A673 (cell line): ENCODE measurements at regions not wholly inside any gene's neighbourhood (a gene's known extent, or its start where the extent isn't known, plus 50 kb on each side); places are given as distances from the start of the nearest gene placed in this dataset.

ENCODE experiments used
- BruUV-seq: library from RNA; stranded (reverse); fragments of 400-500 nt; replicated peaks from 2 replicates; lab custom pipeline; 2021; lab: Mats Ljungman, UMichigan
- CTCF ChIA-PET: fragments of 300-600 bp; sonication (Branson Sonifier 250); formaldehyde crosslinking; loops from one replicate; lab custom pipeline; 2022; ENCODE audit warnings: antibody characterized with exemption; lab: Charles Lee
- POLR2A ChIA-PET: fragments of 300-600 bp; sonication (Branson Sonifier 250); formaldehyde crosslinking; loops from one replicate; lab custom pipeline; 2022; ENCODE audit warnings: antibody characterized with exemption; ENCODE audit not compliant: low non-redundant PET; lab: Charles Lee
- DNase-seq: peaks from one replicate; pipeline ENCODE4 v3.0.0-alpha.2; 2015; ENCODE audit warnings: low spot score
- H3K27ac ChIP-seq: fragments of 200-600 bp; sonication (generic); 2 replicates; pipeline ENCODE4 v1.5.1; 2016; ENCODE audit warnings: mixed run types, low read depth, mild to moderate bottlenecking, mixed read lengths, antibody characterized with exemption, low read length; ENCODE audit not compliant: poor library complexity, severe bottlenecking
- H3K27me3 ChIP-seq: fragments of 200-600 bp; sonication (generic); replicated peaks from 2 replicates; pipeline ENCODE4 v1.6.1; 2017; ENCODE audit warnings: mixed run types, low read depth, mild to moderate bottlenecking, mixed read lengths, antibody characterized with exemption, low read length; ENCODE audit not compliant: insufficient read depth, poor library complexity
- H3K36me3 ChIP-seq: fragments of 200-600 bp; sonication (generic); 2 replicates; pipeline ENCODE4 v1.6.1; 2016; ENCODE audit warnings: mixed run types, mild to moderate bottlenecking, mixed read lengths, antibody characterized with exemption, low read length; ENCODE audit not compliant: insufficient read depth, poor library complexity, severe bottlenecking
- H3K4me1 ChIP-seq: fragments of 200-600 bp; sonication (generic); 2 replicates; pipeline ENCODE4 v1.6.1; 2017; ENCODE audit warnings: mixed run types, mild to moderate bottlenecking, mixed read lengths, antibody characterized with exemption, low read length; ENCODE audit not compliant: insufficient read depth, poor library complexity, severe bottlenecking
- H3K4me3 ChIP-seq: fragments of 200-600 bp; sonication (generic); 2 replicates; pipeline ENCODE4 v1.5.1; 2016; ENCODE audit warnings: low read depth, mixed run types, mild to moderate bottlenecking, mixed read lengths, low read length; ENCODE audit not compliant: poor library complexity, severe bottlenecking
- H3K9me3 ChIP-seq: fragments of 200-600 bp; sonication (generic); 2 replicates; pipeline ENCODE4 v1.6.1; 2016; ENCODE audit warnings: mixed run types, low read depth, mild to moderate bottlenecking, mixed read lengths, antibody characterized with exemption, low read length; ENCODE audit not compliant: poor library complexity, severe bottlenecking
- CTCF ChIP-seq: fragments of 300-800, 200-600 bp; sonication (generic); conservative IDR thresholded peaks from 2 replicates; pipeline ENCODE4 v1.5.1; 2017; ENCODE audit warnings: low read depth, mild to moderate bottlenecking, antibody characterized with exemption, low read length, moderate library complexity, mixed read lengths
- EZH2 ChIP-seq: fragments of 200-600 bp; sonication (generic); IDR thresholded peaks from 2 replicates; pipeline ENCODE4 v1.6.1; 2017; ENCODE audit warnings: borderline replicate concordance, low read depth, mild to moderate bottlenecking, mixed read lengths, antibody characterized with exemption, low read length; ENCODE audit not compliant: poor library complexity, severe bottlenecking
- intact Hi-C: fragments of 100-400 bp; cut with micrococcal nuclease; formaldehyde crosslinking; loops from one replicate; pipeline ENCODE4 v1.10.0; 2022; ENCODE audit not compliant: unreplicated experiment

- TF ChIP-seq CTCF (no peak), EZH2 (no peak)
- POLR2A ChIA-PET = no interaction called here
- CTCF ChIA-PET = no interaction called here
- no peak for DNase-seq
- Histone ChIP-seq H3K4me3 (no peak overlapping the region), H3K27ac (no peak overlapping the region), H3K27me3 (no peaks in the 10 kb centered on the region), H3K9me3 (no peaks in the 10 kb centered on the region), H3K36me3 (no peaks in the 10 kb centered on the region), H3K4me1 (no peaks in the 10 kb centered on the region)
- no TSS peak for BruUV-seq
- intact Hi-C loops = no loop called here
These were observed 484.7 kb downstream of the DACH1 start for GRCh38 chr13:71382285-71382684.

GRCh38 chr13:71380191-71380590, 486.8 kb downstream of the DACH1 start:
- Histone ChIP-seq H3K27ac (no peak overlapping the region), H3K27me3 (no peaks in the 10 kb centered on the region), H3K4me3 (no peak overlapping the region), H3K9me3 (no peaks in the 10 kb centered on the region), H3K4me1 (no peaks in the 10 kb centered on the region), H3K36me3 (no peaks in the 10 kb centered on the region)
- ChIA-PET CTCF (no interaction called here), POLR2A (no interaction called here)
- intact Hi-C loops = no loop called here
- no TSS peak for BruUV-seq
- no peak for DNase-seq
- TF ChIP-seq EZH2 = no peak
- no peak for TF ChIP-seq CTCF

- intact Hi-C loops = no loop called here
- TF ChIP-seq CTCF (no peak), EZH2 (no peak)
- POLR2A ChIA-PET = no interaction called here
- BruUV-seq = no TSS peak
- no peak for DNase-seq
- H3K4me3 ChIP-seq = no peak overlapping the region
- CTCF ChIA-PET = no interaction called here
- H3K9me3 ChIP-seq = no peaks in the 10 kb centered on the region
- H3K27ac ChIP-seq = no peak overlapping the region
- H3K4me1 ChIP-seq = no peaks in the 10 kb centered on the region
- H3K27me3 ChIP-seq = no peaks in the 10 kb centered on the region
- no peaks in the 10 kb centered on the region for H3K36me3 ChIP-seq
These were observed 487.8 kb downstream of the DACH1 start for GRCh38 chr13:71378961-71379905.
